ENCODE measurements at regions not wholly inside any gene's neighbourhood (a gene's known extent, or its start where the extent isn't known, plus 50 kb on each side); places are given as distances from the start of the nearest gene placed in this dataset.
"Not testable (repeated sequence)": the region's sequence is repeated elsewhere in the genome, so short reads cannot be mapped to it uniquely, and the experiment has no call there.

GRCh38 chr16:29198731-29199521 is 207.6 kb downstream of the NPIPB11 start:
- H3K27ac ChIP-seq = peak overlapping the region; percentile 26 to 82
- intact Hi-C loops (cut with DNase I; ENCODE audit: low total_unique reads) = no loop called here
- no peaks in the 10 kb centered on the region for H3K9me3 ChIP-seq
- peak in 1 of 2 donors; percentile 27 for DNase-seq (ENCODE audit: low spot score in 2 of 2)
- no peaks in the 10 kb centered on the region for H3K4me1 ChIP-seq
- H3K27me3 ChIP-seq = no peaks in the 10 kb centered on the region
- H3K4me3 ChIP-seq = no peak overlapping the region
- H3K36me3 ChIP-seq = no peaks in the 10 kb centered on the region
- no peak for TF ChIP-seq CTCF (IDR thresholded peaks at IDR 0.05)
- no peak for TF ChIP-seq POLR2A (IDR thresholded peaks at IDR 0.05)
- TF ChIP-seq POLR2AphosphoS5 (IDR thresholded peaks at IDR 0.05) = no peak

DNA sequence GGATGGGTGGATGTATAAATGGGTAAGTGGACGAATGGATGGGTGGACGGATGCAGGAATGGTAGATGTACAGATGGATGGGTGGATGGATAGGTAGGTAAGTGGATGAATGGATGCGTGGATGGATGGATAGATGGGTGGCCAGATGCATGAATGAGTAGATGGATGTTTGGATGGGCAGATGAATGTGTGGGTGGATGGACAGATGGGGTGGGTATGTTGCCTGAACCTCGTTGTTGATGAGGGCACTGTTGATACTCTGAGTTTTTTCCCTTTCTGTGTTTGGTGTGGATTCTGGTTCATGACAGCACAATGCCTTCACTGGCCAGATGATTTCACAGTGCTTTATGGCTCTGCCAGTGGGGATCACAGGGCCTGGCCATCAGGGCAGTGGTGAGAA is 208.3 kb downstream of the NPIPB11 start:
- TF ChIP-seq POLR2AphosphoS5 (IDR thresholded peaks at IDR 0.05) (no peak), POLR2A (IDR thresholded peaks at IDR 0.05) (no peak), CTCF (IDR thresholded peaks at IDR 0.05) (no peak)
- no peaks in the 10 kb centered on the region for H3K36me3 ChIP-seq
- H3K27me3 ChIP-seq = no peaks in the 10 kb centered on the region
- intact Hi-C loops (cut with DNase I; ENCODE audit: low total_unique reads) = no loop called here
- no peak overlapping the region for H3K4me3 ChIP-seq
- DNase-seq (ENCODE audit: low spot score in 2 of 2) = no peak
- H3K4me1 ChIP-seq = no peaks in the 10 kb centered on the region
- no peak overlapping the region for H3K27ac ChIP-seq
- H3K9me3 ChIP-seq = no peaks in the 10 kb centered on the region

DNA sequence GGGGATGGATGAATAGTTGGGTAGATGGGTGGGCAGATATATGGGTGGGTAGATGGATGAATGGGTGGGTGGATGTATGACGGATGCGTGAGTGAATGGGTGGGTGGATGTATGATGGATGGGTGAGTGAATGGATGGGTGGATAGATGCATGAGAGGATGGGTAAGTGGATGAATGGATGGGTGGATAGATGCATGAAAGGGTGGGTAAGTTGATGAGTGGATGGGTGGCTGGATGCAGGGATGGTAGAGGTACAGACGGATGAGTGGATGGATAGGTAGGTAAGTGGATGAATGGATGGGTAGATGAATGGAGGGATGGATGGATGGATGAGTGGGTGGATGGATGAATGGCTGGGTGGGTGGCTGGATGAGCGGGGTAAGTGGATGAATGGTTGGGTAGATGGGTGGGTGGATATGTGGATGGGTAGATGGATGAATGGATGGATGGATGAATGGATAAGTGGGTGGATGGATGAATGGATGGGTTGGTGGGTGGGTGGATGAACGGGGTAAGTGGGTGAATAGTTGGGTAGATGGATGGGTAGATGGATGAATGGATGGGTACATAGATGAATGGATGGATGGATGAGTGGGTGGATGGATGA is 208.9 kb downstream of the NPIPB11 start:
- H3K4me3 ChIP-seq; DNase-seq (ENCODE audit: low spot score in 2 of 2); H3K36me3 ChIP-seq; H3K9me3 ChIP-seq; intact Hi-C loops (cut with DNase I; ENCODE audit: low total_unique reads); H3K4me1 ChIP-seq; H3K27ac ChIP-seq; H3K27me3 ChIP-seq: not testable (repeated sequence)

GRCh38 chr16:29196746-29197145 is 209.8 kb downstream of the NPIPB11 start:
- H3K9me3 ChIP-seq; H3K27me3 ChIP-seq; DNase-seq (ENCODE audit: low spot score in 2 of 2); H3K4me3 ChIP-seq; H3K27ac ChIP-seq; H3K36me3 ChIP-seq; intact Hi-C loops (cut with DNase I; ENCODE audit: low total_unique reads); H3K4me1 ChIP-seq: not testable (repeated sequence)

GRCh38 chr16:29195116-29195872 is 210.4 kb downstream of the LAT start:
- H3K27me3 ChIP-seq; H3K9me3 ChIP-seq; intact Hi-C loops (cut with DNase I; ENCODE audit: low total_unique reads); H3K36me3 ChIP-seq; H3K4me1 ChIP-seq: not testable (repeated sequence)
- peak overlapping the region in 1 of 3 donors; percentile 26 for H3K4me3 ChIP-seq
- H3K27ac ChIP-seq = peak overlapping the region in 1 of 2 donors; percentile 78
- peak in 1 of 2 donors; percentile 43 for DNase-seq (ENCODE audit: low spot score in 2 of 2)

- H3K27me3 ChIP-seq; H3K4me1 ChIP-seq; intact Hi-C loops (cut with DNase I; ENCODE audit: low total_unique reads); H3K9me3 ChIP-seq; DNase-seq (ENCODE audit: low spot score in 2 of 2); H3K4me3 ChIP-seq; H3K36me3 ChIP-seq: not testable (repeated sequence)
- peak overlapping the region in 1 of 2 donors; percentile 78 for H3K27ac ChIP-seq
Observed at GRCh38 chr16:29194185-29194844, 209.5 kb downstream of the LAT start.

GRCh38 chr16:29193634-29194033 is 208.8 kb downstream of the LAT start:
- DNase-seq (ENCODE audit: low spot score in 2 of 2) = peak in 1 of 2 donors; percentile 15
- H3K27me3 ChIP-seq; H3K9me3 ChIP-seq; intact Hi-C loops (cut with DNase I; ENCODE audit: low total_unique reads); H3K4me3 ChIP-seq; H3K4me1 ChIP-seq; H3K27ac ChIP-seq; H3K36me3 ChIP-seq: not testable (repeated sequence)

DNA sequence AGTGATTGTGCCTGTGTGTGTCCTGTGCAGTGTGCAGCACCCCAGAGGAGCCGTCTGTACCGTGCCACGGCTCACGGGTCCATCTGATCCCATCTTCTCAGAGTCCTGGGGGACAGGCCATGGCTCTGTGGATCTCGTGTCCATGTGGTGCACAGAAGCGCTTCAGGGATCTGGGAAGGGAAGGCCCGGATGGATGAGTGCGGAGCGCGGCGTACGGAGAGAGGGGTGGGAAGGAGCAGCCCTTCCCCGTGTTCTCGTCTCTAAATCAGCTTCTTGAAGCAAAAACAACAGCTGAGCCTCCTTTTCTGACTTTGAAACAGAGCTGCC is 208.4 kb downstream of the LAT start:
- H3K27me3 ChIP-seq; H3K9me3 ChIP-seq; H3K4me3 ChIP-seq; H3K4me1 ChIP-seq; H3K36me3 ChIP-seq; H3K27ac ChIP-seq; intact Hi-C loops (cut with DNase I; ENCODE audit: low total_unique reads): not testable (repeated sequence)
- DNase-seq (ENCODE audit: low spot score in 2 of 2) = peak in 1 of 2 donors; percentile 6

Data from breast epithelium (tissue), 4 donors.